Lung (tissue), 11 donors: ENCODE measurements at regions not wholly inside any gene's neighbourhood (a gene's known extent, or its start where the extent isn't known, plus 50 kb on each side); places are given as distances from the start of the nearest gene placed in this dataset.

Source experiments
- ATAC-seq: fragments of 200-7000 bp; cut with Tn5 transposase; one replicate; pipeline ENCODE4 v1.9.1; 2020; ENCODE audit warnings: moderate number of reproducible peaks; ENCODE audit not compliant: insufficient read depth, low FRiP score
- DNase-seq, 3 donors: peaks; one replicate each; pipeline ENCODE4 v3.0.0-alpha.2; 2013 to 2017
- H3K27ac ChIP-seq, 2 donors: one replicate each; pipeline ENCODE4 v1.5.1; 2013; ENCODE audit warnings: mild to moderate bottlenecking in 2 of 2, moderate library complexity in 2 of 2, control low read depth in 1 of 2, inconsistent platforms in 1 of 2, low read depth in 1 of 2, low read length in 1 of 2
- H3K27me3 ChIP-seq, 3 donors: one replicate each; pipeline ENCODE4 v1.5.1; 2013; ENCODE audit warnings: low read length in 2 of 3; ENCODE audit not compliant: control insufficient read depth in 3 of 3, insufficient read depth in 3 of 3
- H3K36me3 ChIP-seq, 4 donors: one replicate each; pipeline ENCODE4 v1.5.1; 2013; ENCODE audit warnings: low read length in 4 of 4, mild to moderate bottlenecking in 1 of 4, moderate library complexity in 1 of 4; ENCODE audit not compliant: control insufficient read depth in 4 of 4, insufficient read depth in 4 of 4
- H3K4me1 ChIP-seq, 5 donors: one replicate each; pipeline ENCODE4 v1.5.1; 2013; ENCODE audit warnings: low read length in 5 of 5, mild to moderate bottlenecking in 2 of 5, moderate library complexity in 1 of 5; ENCODE audit not compliant: control insufficient read depth in 5 of 5, insufficient read depth in 5 of 5
- H3K4me3 ChIP-seq: one replicate; pipeline ENCODE4 v1.5.1; 2013; ENCODE audit warnings: mild to moderate bottlenecking, control low read depth, moderate library complexity
- H3K9ac ChIP-seq, 2 donors: one replicate each; pipeline ENCODE4 v1.5.1; 2013; ENCODE audit warnings: low read length in 2 of 2, control low read depth in 1 of 2; ENCODE audit not compliant: insufficient read depth in 1 of 2
- H3K9me3 ChIP-seq, 4 donors: one replicate each; pipeline ENCODE4 v1.5.1; 2013; ENCODE audit warnings: low read length in 3 of 4, mild to moderate bottlenecking in 1 of 4, moderate library complexity in 1 of 4; ENCODE audit not compliant: control insufficient read depth in 4 of 4, insufficient read depth in 3 of 4
- WGBS, 2 donors: extraction: QIAGEN DNeasy Blood & Tissue Kit; methylation state at CpG; one replicate each; pipeline ENCODE4 v1.1.7; 2013; 5-methylcytosine and 5-hydroxymethylcytosine counted together
- TF ChIP-seq, protein P1 (sequence below): IDR thresholded peaks from 2 replicates; pipeline ENCODE4 v1.5.1; 2012; ENCODE audit warnings: mild to moderate bottlenecking; ENCODE audit errors: control extremely low read depth, extremely low read depth
- donor health status: control.
- donor health status: control.
- donor health status: Bipolar disorder and iron deficiency.
- donor health status: healthy.
- donor health status: DM: yes; HTN: yes; CAD: no.

DNA sequence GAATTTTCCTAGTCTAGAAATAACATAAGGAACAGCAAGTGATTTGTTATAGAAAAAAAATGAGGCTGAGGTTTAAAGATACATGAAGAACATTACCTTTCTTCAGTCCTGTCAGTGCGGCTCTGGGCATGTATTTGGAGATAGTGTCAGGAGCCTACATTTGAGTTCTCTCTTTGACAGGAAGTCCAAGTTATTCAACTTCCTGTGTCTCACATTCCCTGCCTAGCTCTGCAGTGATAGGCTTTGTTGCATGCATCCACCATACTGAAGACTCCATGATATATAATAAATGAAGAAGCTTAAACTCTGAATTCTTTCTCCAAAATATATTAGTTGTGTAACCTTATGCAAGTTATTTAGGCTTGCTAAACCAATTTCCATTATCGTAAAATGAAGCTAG is 148.7 kb downstream of the RELL1 start:
- 65 to 87% methylated on average over 2 of the region's 2 CpGs for WGBS, 2 donors
- Histone ChIP-seq H3K36me3 (no peaks in the 10 kb centered on the region), H3K27ac (no peak overlapping the region), H3K4me1 (peaks cover 0 to 14% (median 0%) of the 10 kb centered on the region in 5 donors), H3K9me3 (no peaks in the 10 kb centered on the region), H3K4me3 (no peak overlapping the region), H3K27me3 (no peaks in the 10 kb centered on the region), H3K9ac (no peak overlapping the region)
- TF ChIP-seq, protein P1, sequence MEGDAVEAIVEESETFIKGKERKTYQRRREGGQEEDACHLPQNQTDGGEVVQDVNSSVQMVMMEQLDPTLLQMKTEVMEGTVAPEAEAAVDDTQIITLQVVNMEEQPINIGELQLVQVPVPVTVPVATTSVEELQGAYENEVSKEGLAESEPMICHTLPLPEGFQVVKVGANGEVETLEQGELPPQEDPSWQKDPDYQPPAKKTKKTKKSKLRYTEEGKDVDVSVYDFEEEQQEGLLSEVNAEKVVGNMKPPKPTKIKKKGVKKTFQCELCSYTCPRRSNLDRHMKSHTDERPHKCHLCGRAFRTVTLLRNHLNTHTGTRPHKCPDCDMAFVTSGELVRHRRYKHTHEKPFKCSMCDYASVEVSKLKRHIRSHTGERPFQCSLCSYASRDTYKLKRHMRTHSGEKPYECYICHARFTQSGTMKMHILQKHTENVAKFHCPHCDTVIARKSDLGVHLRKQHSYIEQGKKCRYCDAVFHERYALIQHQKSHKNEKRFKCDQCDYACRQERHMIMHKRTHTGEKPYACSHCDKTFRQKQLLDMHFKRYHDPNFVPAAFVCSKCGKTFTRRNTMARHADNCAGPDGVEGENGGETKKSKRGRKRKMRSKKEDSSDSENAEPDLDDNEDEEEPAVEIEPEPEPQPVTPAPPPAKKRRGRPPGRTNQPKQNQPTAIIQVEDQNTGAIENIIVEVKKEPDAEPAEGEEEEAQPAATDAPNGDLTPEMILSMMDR: no peak
- no peak for DNase-seq
- no peak for ATAC-seq

DNA sequence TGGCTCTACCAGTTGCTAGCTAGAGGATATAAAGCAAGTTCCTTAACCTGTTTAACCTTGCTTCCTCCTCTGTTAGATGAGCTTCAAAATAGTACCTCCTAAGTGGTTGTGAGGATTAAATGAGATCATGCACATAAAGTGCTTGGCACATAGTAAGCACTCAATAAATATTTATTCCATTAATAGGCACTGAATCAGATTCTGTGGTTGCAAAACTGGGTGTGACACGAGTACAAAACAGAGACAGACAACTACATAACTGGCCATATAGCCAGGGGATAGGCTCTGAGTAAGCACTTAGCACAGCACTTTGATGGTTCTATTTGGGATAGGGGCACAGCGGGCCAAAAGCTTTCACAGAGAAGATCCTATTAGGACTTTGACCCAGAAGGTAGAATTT is 150.3 kb downstream of the RELL1 start:
- Histone ChIP-seq H3K9me3 (no peaks in the 10 kb centered on the region), H3K36me3 (no peaks in the 10 kb centered on the region), H3K27ac (no peak overlapping the region), H3K4me1 (no peaks in the 10 kb centered on the region), H3K4me3 (no peak overlapping the region), H3K27me3 (no peaks in the 10 kb centered on the region), H3K9ac (no peak overlapping the region)
- TF ChIP-seq, protein P1: no peak
- ATAC-seq (no peak), DNase-seq (no peak)
- WGBS, 2 donors: 89 to 92% methylated on average over 2 of the region's 2 CpGs

DNA sequence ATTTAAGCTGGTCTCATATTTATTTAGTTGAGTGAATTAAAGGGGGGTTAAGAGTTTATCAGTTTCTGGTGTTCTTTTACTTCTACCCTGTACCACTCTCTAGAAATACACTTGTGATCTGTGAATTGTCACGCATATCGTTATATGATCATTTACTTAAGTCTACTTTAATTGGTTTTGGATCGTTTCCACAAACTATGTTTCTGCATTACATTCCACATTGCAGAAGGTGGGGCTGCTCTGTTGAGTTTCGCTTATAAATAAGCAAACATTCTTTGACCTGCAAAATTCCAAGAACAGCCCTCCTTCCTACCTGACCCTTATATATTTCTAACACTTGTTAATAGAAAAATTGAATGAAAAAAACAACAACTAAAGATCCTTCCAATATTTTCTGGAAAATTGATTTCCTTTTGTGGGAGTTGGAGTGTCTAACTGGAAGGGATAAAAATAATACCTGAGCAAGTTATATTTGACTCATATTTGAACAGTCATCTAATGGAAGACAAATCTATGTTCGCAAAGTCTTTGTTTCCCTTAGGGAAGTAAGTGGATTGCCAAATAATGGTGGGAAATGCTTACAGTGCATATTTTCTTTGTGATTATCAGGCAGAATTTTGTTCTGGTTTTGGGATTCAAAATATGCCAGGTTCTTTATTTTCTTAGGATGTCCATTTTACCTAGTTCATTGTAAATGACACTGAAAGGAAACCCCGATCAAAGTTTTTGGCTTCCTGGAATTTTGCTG is 152.7 kb downstream of the RELL1 start:
- no peak overlapping the region for H3K9ac ChIP-seq
- H3K27me3 ChIP-seq: no peaks in the 10 kb centered on the region
- H3K36me3 ChIP-seq: no peaks in the 10 kb centered on the region
- H3K4me3 ChIP-seq: no peak overlapping the region
- DNase-seq (peak in 2 of 3 donors; percentile 5 to 32), ATAC-seq (no peak)
- no peaks in the 10 kb centered on the region for H3K9me3 ChIP-seq
- WGBS, 2 donors: 63 to 80% methylated on average over 6 of the region's 6 CpGs
- no peaks in the 10 kb centered on the region for H3K4me1 ChIP-seq
- H3K27ac ChIP-seq: no peak overlapping the region
- TF ChIP-seq, protein P1: no peak

DNA sequence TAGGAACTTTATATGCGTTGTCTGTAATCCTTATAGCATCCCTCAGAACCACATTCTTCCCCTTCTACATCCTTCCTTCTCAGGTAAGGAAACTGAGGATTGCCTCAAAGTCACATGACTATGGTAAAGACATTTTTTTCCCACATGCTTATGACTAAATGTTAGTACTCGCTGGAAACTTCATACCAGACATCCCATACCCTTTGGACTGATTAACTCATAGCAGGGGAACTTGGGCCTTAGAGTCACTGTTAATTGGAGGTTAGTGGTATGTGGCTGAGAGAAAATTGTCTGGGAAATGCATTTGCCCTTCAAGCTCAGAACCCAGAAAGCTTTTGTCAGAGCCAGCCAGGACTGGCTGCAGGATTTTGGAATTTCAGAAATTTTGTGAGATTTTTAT is 155.0 kb downstream of the RELL1 start:
- TF ChIP-seq, protein P1: no peak
- ATAC-seq: no peak
- H3K4me3 ChIP-seq: no peak overlapping the region

More for the DNA sequence above, 155.0 kb downstream of the RELL1 start:
- Histone ChIP-seq H3K36me3 (no peaks in the 10 kb centered on the region), H3K4me1 (no peaks in the 10 kb centered on the region), H3K27ac (no peak overlapping the region), H3K9me3 (no peaks in the 10 kb centered on the region), H3K9ac (no peak overlapping the region), H3K27me3 (no peaks in the 10 kb centered on the region)
- WGBS, 2 donors: 87 to 94% methylated on average over 2 of the region's 2 CpGs
- DNase-seq: no peak
